GM12873 (cell line): ENCODE measurements at regions not wholly inside any gene's neighbourhood (a gene's known extent, or its start where the extent isn't known, plus 50 kb on each side); places are given as distances from the start of the nearest gene placed in this dataset.

Experiments used
- TF ChIP-seq, protein P1 (sequence below): IDR thresholded peaks from 2 replicates; pipeline ENCODE4 v1.5.1; 2012; ENCODE audit warnings: low read depth, mild to moderate bottlenecking, moderate library complexity, low read length, control low read depth; ENCODE audit not compliant: insufficient read depth; ENCODE audit errors: missing control alignments

DNA sequence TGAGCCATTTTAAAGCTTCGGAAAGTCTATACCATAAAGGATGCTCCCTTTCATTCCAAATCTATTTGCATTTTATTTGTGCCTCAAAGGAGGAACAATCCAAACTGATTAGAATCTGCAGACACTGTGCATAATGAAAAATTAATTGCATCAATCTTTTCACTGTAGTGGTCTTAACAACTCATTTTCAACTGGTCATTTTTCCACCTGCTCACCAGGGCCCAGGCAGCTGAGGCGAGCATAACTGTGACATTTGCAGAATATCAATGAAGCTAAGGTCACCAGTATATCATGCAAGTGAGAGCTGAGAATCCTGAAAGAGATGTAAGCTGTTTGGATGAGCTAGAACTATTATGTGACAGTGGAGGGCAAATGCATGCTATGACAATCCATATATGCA, 387.3 kb upstream of the TECRL start:
- TF ChIP-seq, protein P1, sequence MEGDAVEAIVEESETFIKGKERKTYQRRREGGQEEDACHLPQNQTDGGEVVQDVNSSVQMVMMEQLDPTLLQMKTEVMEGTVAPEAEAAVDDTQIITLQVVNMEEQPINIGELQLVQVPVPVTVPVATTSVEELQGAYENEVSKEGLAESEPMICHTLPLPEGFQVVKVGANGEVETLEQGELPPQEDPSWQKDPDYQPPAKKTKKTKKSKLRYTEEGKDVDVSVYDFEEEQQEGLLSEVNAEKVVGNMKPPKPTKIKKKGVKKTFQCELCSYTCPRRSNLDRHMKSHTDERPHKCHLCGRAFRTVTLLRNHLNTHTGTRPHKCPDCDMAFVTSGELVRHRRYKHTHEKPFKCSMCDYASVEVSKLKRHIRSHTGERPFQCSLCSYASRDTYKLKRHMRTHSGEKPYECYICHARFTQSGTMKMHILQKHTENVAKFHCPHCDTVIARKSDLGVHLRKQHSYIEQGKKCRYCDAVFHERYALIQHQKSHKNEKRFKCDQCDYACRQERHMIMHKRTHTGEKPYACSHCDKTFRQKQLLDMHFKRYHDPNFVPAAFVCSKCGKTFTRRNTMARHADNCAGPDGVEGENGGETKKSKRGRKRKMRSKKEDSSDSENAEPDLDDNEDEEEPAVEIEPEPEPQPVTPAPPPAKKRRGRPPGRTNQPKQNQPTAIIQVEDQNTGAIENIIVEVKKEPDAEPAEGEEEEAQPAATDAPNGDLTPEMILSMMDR, result no peak

DNA sequence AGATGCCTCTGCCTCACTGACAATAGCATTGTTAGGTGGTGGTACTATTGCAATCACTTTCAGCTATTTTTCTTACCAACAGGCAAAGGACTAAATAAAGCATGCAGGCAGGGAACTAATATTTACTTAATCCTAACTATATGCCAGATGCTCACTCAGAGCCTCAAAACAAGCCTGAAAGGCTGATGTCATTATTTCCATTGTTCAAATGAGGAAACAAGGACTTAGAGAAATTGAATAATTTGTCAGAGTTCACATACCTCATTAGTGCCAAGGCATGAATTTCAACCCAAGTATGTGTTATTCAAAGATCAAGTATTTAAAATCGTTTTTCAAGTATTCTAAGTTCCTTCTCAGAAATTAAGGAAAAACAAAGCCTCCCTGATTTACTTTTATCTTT, 374.9 kb upstream of the TECRL start:
- TF ChIP-seq, protein P1, result no peak

DNA sequence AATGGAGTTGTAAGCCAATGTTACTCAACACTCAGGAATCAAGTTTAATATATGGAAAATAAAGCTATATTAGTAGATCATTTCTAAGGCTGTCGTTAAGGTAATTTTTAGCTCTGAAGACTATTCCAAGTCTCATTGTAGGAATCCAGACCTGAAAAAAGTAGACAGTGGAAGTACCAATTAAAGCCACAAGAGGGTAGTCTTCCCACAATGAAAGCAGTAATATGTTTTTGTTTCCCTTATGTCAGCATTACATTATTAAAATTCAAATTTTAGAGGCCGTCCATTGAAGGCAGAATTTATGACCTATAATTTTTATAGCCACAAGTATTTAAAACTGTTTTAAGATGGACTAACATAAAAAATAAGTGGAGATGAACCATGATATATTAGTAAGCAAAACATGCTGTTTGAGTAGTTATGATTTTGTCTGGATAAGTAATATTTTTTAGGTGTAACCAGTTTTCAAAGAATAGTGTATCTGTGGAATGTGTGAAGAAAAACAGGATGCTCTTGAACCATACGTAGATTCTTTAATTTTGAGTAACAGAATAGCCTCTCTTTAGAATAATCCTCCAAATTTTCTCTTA, 372.6 kb upstream of the TECRL start:
- TF ChIP-seq, protein P1, result peak; percentile 58

DNA sequence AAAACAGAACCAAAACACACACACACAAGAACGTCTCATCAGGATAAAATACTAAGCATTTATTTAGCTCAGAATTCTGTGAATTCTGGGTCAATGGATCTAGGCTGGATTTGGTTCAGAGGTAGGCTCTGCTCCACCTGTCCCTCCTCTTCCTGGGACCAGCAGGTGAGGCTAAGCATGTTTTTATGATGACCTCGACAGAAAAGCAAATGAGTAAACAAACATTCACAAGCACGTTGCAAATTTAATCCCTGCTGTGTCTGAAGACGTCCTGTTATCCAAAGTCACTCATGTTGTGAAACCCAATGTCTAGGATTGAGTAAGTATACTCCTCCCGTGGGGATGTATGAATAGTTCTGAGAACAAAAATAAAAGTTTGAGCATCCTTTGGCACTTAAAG, 371.4 kb upstream of the TECRL start:
- TF ChIP-seq, protein P1, result no peak

DNA sequence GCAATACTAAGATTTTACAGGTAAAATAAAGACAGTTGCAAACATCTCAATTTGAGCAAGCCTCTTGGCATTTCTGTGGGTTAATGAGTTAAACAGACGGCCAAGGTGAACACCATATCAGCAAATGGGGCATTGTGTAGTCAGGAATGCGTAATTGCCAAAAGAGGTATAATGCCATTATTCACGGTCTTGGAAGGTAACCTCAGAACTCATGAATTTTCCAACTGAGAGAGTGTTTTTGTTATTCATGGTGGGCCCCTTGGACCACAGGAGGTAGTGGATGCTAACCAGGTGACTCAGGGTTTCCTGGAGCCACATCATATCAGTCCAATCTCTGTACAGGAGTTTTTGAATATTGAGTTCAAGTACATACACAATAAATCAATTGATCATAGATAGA, 368.0 kb upstream of the TECRL start:
- TF ChIP-seq, protein P1, result no peak

DNA sequence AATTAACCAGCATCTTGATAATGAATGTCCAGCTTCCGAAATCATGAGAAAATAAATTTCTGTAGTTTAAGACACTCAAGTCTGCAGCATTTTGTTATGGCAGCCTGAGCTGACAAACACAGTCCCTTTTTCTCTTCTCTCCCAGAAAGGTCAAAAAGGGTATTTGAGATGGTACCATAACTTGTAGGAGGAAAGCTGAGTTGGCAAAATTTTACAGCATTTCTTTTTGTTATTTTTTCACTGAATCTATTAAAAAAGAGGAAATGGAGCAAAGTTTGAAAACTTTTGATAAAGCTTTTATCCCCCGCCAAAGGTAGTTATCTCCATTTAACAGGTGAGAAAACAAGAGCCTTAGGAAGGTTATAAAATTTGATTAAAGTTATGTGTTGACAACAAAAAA, 367.6 kb upstream of the TECRL start:
- TF ChIP-seq, protein P1, result no peak

DNA sequence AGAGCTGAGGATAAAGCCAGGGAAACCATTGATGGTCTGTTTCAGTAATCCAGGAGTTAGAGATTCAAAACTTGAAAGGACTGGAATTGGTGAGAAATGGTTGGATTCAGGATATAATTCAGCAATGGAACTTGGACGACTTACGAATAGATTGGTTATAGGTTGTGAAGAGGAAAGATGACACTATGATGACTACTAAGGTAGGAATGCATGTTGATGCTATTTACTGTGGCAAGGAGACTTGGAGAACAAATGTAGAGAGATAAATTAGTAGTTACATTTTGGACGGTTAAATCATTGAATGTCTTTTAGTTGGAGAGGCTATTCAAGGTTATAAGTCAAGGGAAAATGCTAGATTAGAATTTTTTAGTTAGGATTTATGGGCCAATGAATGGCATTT, 365.4 kb upstream of the TECRL start:
- TF ChIP-seq, protein P1, result no peak
